Vagina (tissue), 2 donors: ENCODE measurements at regions not wholly inside any gene's neighbourhood (a gene's known extent, or its start where the extent isn't known, plus 50 kb on each side); places are given as distances from the start of the nearest gene placed in this dataset.

Source experiments
- POLR2A ChIP-seq, 2 donors: fragments of 450-650 bp; IDR thresholded peaks; one replicate each; pipeline ENCODE4 v1.6.1; 2017; ENCODE audit warnings: antibody characterized with exemption in 2 of 2, mild to moderate bottlenecking in 2 of 2, moderate library complexity in 2 of 2
- POLR2AphosphoS5 ChIP-seq, 2 donors: sonication (generic); formaldehyde crosslinking; IDR thresholded peaks; one replicate each; pipeline ENCODE4 v1.9.0; 2017; ENCODE audit warnings: antibody characterized with exemption in 2 of 2, mild to moderate bottlenecking in 2 of 2, low read depth in 1 of 2; ENCODE audit not compliant: insufficient read depth in 1 of 2
- TF ChIP-seq, protein P1 (sequence below), 3 experiments: fragments of 450-650 bp in 2 of 3; fragments of 200-600 bp in 1 of 3; sonication (generic) in 1 of 3; IDR thresholded peaks; one replicate each; pipeline ENCODE4 v1.5.1; 2017 to 2019; ENCODE audit warnings: antibody characterized with exemption in 3 of 3, mild to moderate bottlenecking in 2 of 3, moderate library complexity in 2 of 3

DNA sequence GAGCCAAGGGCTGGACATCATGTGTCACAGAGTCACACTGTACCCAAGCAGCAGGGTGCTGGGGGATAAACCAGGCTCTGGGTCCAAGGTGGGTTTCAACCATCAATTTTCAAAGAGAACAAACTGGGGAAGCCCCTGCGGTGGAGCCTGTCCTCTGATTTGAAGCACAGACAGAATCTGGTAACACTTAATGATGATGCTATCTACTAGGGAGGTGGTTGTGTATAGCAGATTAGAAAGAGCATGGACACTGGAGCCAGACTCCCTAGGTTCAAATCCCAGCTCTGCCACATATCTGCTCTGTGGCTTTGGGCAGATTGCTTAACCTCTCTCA lies 204.9 kb upstream of the ZMIZ1 start:
- no peak for TF ChIP-seq POLR2AphosphoS5 (IDR thresholded peaks at IDR 0.05; ENCODE audit: insufficient read depth in 1 of 2, low read depth in 1 of 2)
- TF ChIP-seq, protein P1, sequence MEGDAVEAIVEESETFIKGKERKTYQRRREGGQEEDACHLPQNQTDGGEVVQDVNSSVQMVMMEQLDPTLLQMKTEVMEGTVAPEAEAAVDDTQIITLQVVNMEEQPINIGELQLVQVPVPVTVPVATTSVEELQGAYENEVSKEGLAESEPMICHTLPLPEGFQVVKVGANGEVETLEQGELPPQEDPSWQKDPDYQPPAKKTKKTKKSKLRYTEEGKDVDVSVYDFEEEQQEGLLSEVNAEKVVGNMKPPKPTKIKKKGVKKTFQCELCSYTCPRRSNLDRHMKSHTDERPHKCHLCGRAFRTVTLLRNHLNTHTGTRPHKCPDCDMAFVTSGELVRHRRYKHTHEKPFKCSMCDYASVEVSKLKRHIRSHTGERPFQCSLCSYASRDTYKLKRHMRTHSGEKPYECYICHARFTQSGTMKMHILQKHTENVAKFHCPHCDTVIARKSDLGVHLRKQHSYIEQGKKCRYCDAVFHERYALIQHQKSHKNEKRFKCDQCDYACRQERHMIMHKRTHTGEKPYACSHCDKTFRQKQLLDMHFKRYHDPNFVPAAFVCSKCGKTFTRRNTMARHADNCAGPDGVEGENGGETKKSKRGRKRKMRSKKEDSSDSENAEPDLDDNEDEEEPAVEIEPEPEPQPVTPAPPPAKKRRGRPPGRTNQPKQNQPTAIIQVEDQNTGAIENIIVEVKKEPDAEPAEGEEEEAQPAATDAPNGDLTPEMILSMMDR (IDR thresholded peaks at IDR 0.05), result no peak
- TF ChIP-seq POLR2A (IDR thresholded peaks at IDR 0.05), result no peak
